NCI-H1092 treated with DMSO at 0.1 percent for 48 hours (cell line): ENCODE measurements at regions not wholly inside any gene's neighbourhood (a gene's known extent, or its start where the extent isn't known, plus 50 kb on each side); places are given as distances from the start of the nearest gene placed in this dataset.

ENCODE experiments used
- DNase-seq: peaks from one replicate; lab custom pipeline; 2025; lab: John Stamatoyannopoulos, UW

- DNase-seq: no peak
Observed at GRCh38 chr9:96087669-96088299, 212.3 kb downstream of the ERCC6L2 start.

GRCh38 chr9:96086936-96087571, 211.6 kb downstream of the ERCC6L2 start:
- DNase-seq: no peak

- DNase-seq: no peak
Observed at GRCh38 chr9:96085491-96086143, 210.1 kb downstream of the ERCC6L2 start.

GRCh38 chr9:96084331-96084734, 208.8 kb downstream of the ERCC6L2 start:
- DNase-seq: no peak

- DNase-seq: no peak
Observed at GRCh38 chr9:96082516-96083232, 207.2 kb downstream of the ERCC6L2 start.

GRCh38 chr9:96080364-96080763, 204.9 kb downstream of the ERCC6L2 start:
- DNase-seq: no peak

- no peak for DNase-seq
Observed at GRCh38 chr9:96079779-96080178, 204.3 kb downstream of the ERCC6L2 start.

- no peak for DNase-seq
Observed at GRCh38 chr9:96078897-96079490, 203.5 kb downstream of the ERCC6L2 start.

- no peak for DNase-seq
Observed at GRCh38 chr9:96075757-96076156, 200.3 kb downstream of the ERCC6L2 start.

- DNase-seq: no peak
Observed at GRCh38 chr9:96075111-96075510, 199.6 kb downstream of the ERCC6L2 start.

- DNase-seq: no peak
Observed at GRCh38 chr9:96073531-96074480, 198.3 kb downstream of the ERCC6L2 start.

- no peak for DNase-seq
Observed at GRCh38 chr9:96072930-96073329, 197.4 kb downstream of the ERCC6L2 start.

- DNase-seq: no peak
Observed at GRCh38 chr9:96071815-96072124, 196.3 kb downstream of the ERCC6L2 start.

- DNase-seq: peak; percentile 13
Observed at GRCh38 chr9:96071076-96071814, 195.8 kb downstream of the ERCC6L2 start.

- DNase-seq: no peak
Observed at GRCh38 chr9:96069629-96070220, 194.2 kb downstream of the ERCC6L2 start.

GRCh38 chr9:96068511-96068910, 193.0 kb downstream of the ERCC6L2 start:
- DNase-seq: peak; percentile 21

GRCh38 chr9:96067600-96067999, 192.1 kb downstream of the ERCC6L2 start:
- no peak for DNase-seq

- no peak for DNase-seq
Observed at GRCh38 chr9:96067004-96067403, 191.5 kb downstream of the ERCC6L2 start.

- DNase-seq: no peak
Observed at GRCh38 chr9:96065482-96066251, 190.2 kb downstream of the ERCC6L2 start.
